HG03135 (cell line): ENCODE measurements at regions not wholly inside any gene's neighbourhood (a gene's known extent, or its start where the extent isn't known, plus 50 kb on each side); places are given as distances from the start of the nearest gene placed in this dataset.
"Not testable (repeated sequence)": the region's sequence is repeated elsewhere in the genome, so short reads cannot be mapped to it uniquely, and the experiment has no call there.

Experiments used
- ATAC-seq: cut with Tn5 transposase; IDR thresholded peaks from one replicate; pipeline ENCODE4 v1.9.1; 2021; ENCODE audit warnings: mild to moderate bottlenecking, moderate library complexity; ENCODE audit not compliant: unreplicated experiment

- ATAC-seq: no peak
Measured at GRCh38 chr6:145116591-145117178, 618.6 kb downstream of the EPM2A start.

GRCh38 chr6:145118224-145118623 is 617.1 kb downstream of the EPM2A start:
- no peak for ATAC-seq

- no peak for ATAC-seq
Measured at GRCh38 chr6:145119081-145119480, 616.2 kb downstream of the EPM2A start.

- ATAC-seq: no peak
Measured at GRCh38 chr6:145132709-145133108, 602.6 kb downstream of the EPM2A start.

GRCh38 chr6:145135702-145136101 is 599.6 kb downstream of the EPM2A start:
- no peak for ATAC-seq

- no peak for ATAC-seq
Measured at GRCh38 chr6:145137425-145137824, 597.9 kb downstream of the EPM2A start.

- ATAC-seq: no peak
Measured at GRCh38 chr6:145138469-145139139, 596.7 kb downstream of the EPM2A start.

- ATAC-seq: no peak
Measured at GRCh38 chr6:145139140-145139850, 596.0 kb downstream of the EPM2A start.

GRCh38 chr6:145139895-145140294 is 595.4 kb downstream of the EPM2A start:
- no peak for ATAC-seq

- ATAC-seq: no peak
Measured at GRCh38 chr6:145141572-145141971, 593.7 kb downstream of the EPM2A start.

- ATAC-seq: no peak
Measured at GRCh38 chr6:145142958-145143357, 592.4 kb downstream of the EPM2A start.

- no peak for ATAC-seq
Measured at GRCh38 chr6:145143379-145143778, 591.9 kb downstream of the EPM2A start.

- ATAC-seq: no peak
Measured at GRCh38 chr6:145147559-145147958, 587.8 kb downstream of the EPM2A start.

- no peak for ATAC-seq
Measured at GRCh38 chr6:145147981-145148749, 587.2 kb downstream of the EPM2A start.

GRCh38 chr6:145148776-145149175 is 586.5 kb downstream of the EPM2A start:
- no peak for ATAC-seq

GRCh38 chr6:145151624-145152023 is 583.7 kb downstream of the EPM2A start:
- ATAC-seq: no peak

GRCh38 chr6:145153495-145153894 is 581.8 kb downstream of the EPM2A start:
- no peak for ATAC-seq

GRCh38 chr6:145155411-145155810 is 579.9 kb downstream of the EPM2A start:
- ATAC-seq: no peak

- ATAC-seq: no peak
Measured at GRCh38 chr6:145155873-145156782, 579.2 kb downstream of the EPM2A start.

GRCh38 chr6:145158636-145159035 is 576.7 kb downstream of the EPM2A start:
- ATAC-seq: not testable (repeated sequence)
